CD4-positive, alpha-beta T cell treated with Interleukin-6 at 100 ng/mL for 8 hours (primary cell): ENCODE measurements at regions not wholly inside any gene's neighbourhood (a gene's known extent, or its start where the extent isn't known, plus 50 kb on each side); places are given as distances from the start of the nearest gene placed in this dataset.
"Not testable (repeated sequence)": the region's sequence is repeated elsewhere in the genome, so short reads cannot be mapped to it uniquely, and the experiment has no call there.

Experiments
- DNase-seq: peaks from one replicate; pipeline ENCODE4 v3.0.0-alpha.2; 2020; ENCODE audit warnings: mixed read lengths, low spot score

- no peak for DNase-seq
Measured at GRCh38 chr10:33477291-33478088, 143.0 kb upstream of the NRP1 start.

DNA sequence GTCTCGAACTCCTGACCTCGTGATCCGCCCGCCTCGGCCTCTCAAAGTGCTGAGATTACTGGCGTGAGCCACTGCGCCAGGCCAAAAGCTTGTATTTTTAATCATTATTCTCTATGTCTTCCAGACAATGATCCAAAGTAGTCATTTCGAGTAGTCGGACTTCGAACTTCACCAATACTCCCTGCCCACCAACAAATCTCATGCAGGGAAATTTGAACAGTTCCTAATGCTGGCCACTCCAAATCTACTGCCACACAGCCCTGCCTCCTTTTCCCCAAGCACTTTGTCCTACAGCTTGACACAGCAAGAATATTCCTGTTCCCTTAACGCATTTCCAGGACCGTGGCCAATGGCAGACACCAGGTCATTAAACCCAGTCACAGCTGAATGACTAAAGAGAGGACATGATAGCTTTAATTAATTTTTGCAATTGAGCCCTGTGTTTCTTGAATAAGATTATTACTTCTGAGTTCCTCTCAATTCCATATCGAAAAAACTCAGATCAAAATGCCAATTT is 142.3 kb upstream of the NRP1 start:
- no peak for DNase-seq

- DNase-seq, result no peak
Measured at GRCh38 chr10:33473688-33474087, 139.2 kb upstream of the NRP1 start.

DNA sequence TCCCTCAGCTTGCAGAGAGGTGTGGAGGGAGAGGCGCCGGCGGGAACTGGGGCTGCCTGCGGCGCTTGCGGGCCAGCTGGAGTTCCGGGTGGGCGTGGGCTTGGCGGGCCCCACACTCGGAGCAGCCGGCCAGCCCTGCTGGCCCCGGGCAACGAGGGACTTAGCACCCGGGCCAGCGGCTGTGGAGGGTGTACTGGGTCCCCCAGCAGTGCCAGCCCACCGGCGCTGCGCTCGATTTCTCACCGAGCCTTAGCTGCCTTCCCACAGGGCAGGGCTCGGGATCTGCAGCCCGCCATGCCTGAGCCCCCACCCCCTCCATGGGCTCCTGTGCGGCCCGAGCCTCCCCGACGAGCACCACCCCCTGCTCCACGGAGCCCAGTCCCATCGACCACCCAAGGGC is 133.5 kb upstream of the NRP1 start:
- not testable (repeated sequence) for DNase-seq

DNA sequence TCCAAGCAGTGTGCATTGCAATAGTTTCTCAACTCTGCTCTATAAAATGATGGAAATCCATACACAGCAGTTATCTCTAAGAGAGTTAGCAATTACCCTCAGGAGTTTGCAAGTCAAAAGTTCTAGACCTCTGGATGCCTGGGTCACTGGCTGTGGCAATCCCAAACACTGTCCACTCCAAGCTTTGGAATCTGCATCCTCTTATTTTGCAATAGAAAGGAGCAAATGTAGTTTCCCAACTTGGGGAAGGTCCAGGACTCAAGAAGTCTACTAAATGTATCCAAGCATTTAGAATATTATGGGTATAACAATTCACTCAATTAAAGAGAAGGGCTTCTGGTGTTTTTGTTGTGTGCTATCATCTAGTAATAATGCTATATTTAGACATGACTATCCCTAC is 131.3 kb upstream of the NRP1 start:
- no peak for DNase-seq

GRCh38 chr10:33463011-33463410 is 128.5 kb upstream of the NRP1 start:
- no peak for DNase-seq

DNA sequence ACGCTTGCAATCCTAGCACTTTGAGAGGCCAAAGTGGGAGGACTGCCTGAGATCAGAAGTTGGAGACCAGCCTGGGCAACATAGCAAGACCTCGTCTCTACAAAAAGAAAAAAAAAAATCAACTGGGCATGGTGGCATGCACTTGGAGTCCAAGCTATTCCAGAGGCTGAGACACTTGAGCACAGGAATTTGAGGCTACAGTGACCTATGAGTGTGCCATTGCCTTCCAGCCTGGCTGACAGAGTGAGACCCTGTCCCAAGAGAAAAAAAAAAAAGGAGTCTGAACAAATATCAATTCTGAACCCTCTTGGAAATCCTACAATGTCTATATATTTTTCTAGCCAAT is 126.8 kb upstream of the NRP1 start:
- no peak for DNase-seq

DNA sequence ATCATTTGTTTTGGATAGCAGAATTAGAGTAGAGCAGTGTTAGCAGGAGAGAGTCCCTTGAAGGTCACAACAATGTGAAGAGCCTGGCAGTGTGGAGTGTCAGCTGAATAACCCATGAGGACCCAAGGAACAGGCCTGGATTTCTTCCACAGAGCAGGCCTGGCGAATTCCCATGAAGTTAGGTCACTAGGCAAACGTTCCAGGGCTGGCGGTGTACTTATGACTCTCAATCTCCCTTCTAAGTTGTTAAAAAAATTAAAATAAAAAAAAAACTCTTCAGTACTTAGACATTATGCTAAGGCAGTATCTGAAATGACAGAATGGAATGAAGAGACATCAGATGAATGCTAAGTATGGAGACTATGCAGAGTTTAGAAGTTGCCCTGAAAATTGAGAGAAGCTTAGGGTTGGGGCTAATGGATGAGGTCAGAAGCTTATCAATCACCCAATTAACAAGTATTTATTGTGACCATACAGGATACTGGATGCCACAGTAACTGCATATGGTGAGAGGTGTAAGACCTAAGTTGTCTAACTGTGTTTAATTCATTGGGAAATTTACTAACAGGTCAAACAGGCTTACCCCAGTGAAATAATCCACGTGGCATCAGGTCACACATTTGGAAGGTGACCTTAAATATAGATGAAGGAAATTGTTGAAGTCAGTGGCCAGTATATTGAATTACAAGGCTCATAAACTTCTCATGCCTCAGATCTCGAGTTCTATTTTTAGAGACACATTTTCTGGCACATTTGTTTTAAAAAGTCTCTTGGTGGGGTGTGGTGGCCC is 126.2 kb upstream of the NRP1 start:
- DNase-seq, result no peak

DNA sequence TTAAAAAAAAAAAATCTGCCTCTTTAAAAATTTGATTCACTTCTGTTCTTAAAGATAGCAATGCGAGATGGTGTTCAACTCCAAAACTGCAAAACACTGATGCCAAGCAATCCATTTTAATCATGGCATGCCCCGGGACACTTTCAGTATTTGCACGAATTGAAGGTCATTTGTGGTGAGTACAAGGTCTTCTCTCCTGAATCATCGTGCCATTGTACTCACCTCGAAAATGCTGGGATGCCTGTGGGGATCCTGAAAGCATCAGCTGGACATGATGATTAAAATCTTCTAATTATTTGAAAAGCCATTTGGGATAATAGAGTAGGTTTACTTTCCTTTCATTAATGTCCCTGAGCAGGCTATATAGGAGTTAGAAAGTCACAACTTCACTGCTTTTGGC is 125.1 kb upstream of the NRP1 start:
- DNase-seq, result no peak

DNA sequence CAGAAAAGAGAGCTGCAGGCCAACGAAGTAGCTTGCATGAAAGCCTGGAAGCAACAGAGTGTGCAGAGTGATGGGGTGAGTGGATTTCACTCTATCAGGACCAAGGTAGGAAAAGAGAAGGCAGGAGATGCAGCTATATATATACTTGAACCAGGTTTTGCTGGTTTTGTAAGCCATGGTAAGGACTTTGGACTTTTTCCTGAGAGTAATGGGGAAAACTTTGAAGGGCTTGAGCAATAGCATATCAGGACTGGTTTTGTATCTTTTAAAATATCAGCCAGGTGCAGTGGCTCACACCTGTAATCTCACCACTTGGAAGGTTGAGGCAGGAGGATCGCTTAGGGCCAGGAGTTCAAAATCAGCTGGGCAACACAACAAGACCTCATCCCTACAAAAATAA is 120.6 kb upstream of the NRP1 start:
- DNase-seq, result no peak

- DNase-seq, result no peak
Measured at GRCh38 chr10:33454554-33454953, 120.1 kb upstream of the NRP1 start.

GRCh38 chr10:33453081-33454025 is 118.9 kb upstream of the NRP1 start:
- DNase-seq, result no peak

- DNase-seq, result no peak
Measured at GRCh38 chr10:33448421-33449140, 114.1 kb upstream of the NRP1 start.

GRCh38 chr10:33441561-33441960 is 107.1 kb upstream of the NRP1 start:
- DNase-seq, result no peak

DNA sequence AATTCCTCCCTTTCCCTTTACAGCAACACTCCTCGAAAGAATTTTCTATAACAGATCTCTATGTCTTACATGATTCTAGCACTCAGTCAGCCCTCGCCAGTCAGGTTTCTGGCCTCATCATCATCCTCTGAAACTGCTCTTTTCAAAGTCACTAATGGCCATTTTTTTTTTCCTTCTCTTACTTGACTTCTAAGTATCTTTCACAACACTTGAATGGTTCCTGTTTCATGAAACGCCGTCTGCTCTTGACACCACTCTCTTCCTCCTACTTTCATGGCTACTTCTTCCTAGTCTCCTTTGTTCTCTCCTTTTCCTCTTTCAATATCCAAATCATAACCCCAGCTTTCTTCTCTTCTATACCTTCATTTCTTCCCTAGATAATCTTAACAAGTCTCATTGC is 100.5 kb upstream of the NRP1 start:
- no peak for DNase-seq

DNA sequence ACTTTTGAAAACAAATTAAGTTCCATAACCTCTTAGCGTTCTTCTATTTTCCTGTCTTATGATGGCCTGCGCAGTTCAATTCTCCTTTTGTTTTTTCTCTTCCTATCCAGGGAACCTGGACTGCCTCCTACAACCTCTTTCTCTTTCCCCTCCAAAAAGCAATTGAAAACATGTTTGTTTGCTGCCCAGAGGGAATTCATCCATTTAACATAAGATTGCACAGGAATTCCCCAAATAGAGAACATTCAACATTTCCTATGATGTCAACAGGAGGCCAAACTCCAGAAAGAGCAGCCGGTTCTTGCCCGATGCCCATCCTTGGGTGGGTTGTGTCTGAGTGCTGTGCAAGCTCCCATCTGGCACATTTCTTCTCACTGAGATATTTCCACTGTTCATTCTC is 94.2 kb upstream of the NRP1 start:
- DNase-seq, result no peak

DNA sequence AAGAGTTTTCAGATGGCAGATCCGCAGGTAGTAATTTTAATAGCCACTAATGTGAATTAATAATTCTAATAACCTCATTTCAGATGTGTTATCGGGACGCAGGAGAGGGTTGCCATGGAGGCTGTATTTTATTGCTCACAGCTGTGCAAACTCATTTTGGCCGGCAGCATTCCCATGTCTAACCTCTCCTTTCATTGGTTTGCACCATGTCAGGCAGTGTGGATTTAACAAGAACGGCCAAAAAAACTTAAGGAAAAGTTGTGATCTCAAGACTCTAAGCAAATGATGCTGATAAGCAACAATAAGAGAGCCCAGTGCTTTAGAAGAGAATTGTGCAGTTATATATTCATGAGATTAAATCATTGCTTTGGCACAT is 88.7 kb upstream of the NRP1 start:
- DNase-seq, result no peak

GRCh38 chr10:33422471-33423153 is 88.1 kb upstream of the NRP1 start:
- no peak for DNase-seq

GRCh38 chr10:33421789-33422462 is 87.5 kb upstream of the NRP1 start:
- DNase-seq, result no peak

GRCh38 chr10:33419311-33419710 is 84.8 kb upstream of the NRP1 start:
- DNase-seq, result no peak

DNA sequence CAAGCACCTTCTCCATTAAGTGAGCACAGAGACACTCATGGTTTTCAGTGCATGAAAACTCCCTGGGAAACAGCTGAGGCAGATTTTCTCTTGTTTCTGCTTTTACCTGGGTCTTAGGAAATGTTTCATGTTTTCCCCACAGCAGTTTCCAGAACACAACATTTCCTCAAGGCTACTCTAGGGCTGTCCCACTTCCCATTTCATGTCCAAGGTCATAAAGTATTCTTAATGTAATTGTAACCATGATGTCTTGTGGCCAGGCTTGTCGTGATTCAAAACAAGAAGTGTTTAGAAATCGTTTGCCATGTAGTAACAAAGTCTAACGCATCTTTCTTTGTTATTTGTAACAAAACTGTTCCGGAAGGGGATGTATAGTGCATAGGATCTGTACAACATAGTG is 83.8 kb upstream of the NRP1 start:
- no peak for DNase-seq
